T-helper 17 cell (primary cell): ENCODE measurements at regions not wholly inside any gene's neighbourhood (a gene's known extent, or its start where the extent isn't known, plus 50 kb on each side); places are given as distances from the start of the nearest gene placed in this dataset.
"Not testable (repeated sequence)": the region's sequence is repeated elsewhere in the genome, so short reads cannot be mapped to it uniquely, and the experiment has no call there.

Source experiments
- ATAC-seq: fragments of 150-1000 bp; cut with Tn5 transposase; 2 replicates; pipeline ENCODE4 v1.10.0; 2021; ENCODE audit warnings: mild to moderate bottlenecking, moderate library complexity
- DNase-seq, 3 donors: peaks; one replicate each; pipeline versions ENCODE4 v3.0.0 to v3.0.0-alpha.2; 2020 to 2021
- H3K9me3 ChIP-seq: one replicate; pipeline ENCODE4 v1.7.0; 2013; ENCODE audit warnings: low read length, mild to moderate bottlenecking; ENCODE audit not compliant: control insufficient read depth, poor library complexity, severe bottlenecking
- H3K27ac Mint-ChIP-seq: one replicate; pipeline ENCODE4 v1.8.0; 2022; ENCODE audit warnings: mild to moderate bottlenecking, moderate library complexity, mixed read lengths
- H3K27me3 Mint-ChIP-seq: one replicate; pipeline ENCODE4 v1.8.0; 2022; ENCODE audit warnings: mixed read lengths
- H3K36me3 Mint-ChIP-seq: one replicate; pipeline ENCODE4 v1.8.0; 2022; ENCODE audit warnings: low read depth, mixed read lengths
- H3K4me1 Mint-ChIP-seq: one replicate; pipeline ENCODE4 v1.8.0; 2022; ENCODE audit warnings: mild to moderate bottlenecking, mixed read lengths
- H3K4me3 Mint-ChIP-seq: one replicate; pipeline ENCODE4 v1.8.0; 2022; ENCODE audit warnings: mild to moderate bottlenecking, moderate library complexity, mixed read lengths

GRCh38 chr6:48944276-48944675 lies 518.8 kb downstream of the MMUT start:
- DNase-seq, H3K36me3 Mint-ChIP-seq, H3K4me1 Mint-ChIP-seq, H3K27me3 Mint-ChIP-seq, ATAC-seq, H3K9me3 ChIP-seq, H3K4me3 Mint-ChIP-seq, H3K27ac Mint-ChIP-seq: not testable (repeated sequence)

GRCh38 chr6:48933136-48933535 lies 529.9 kb downstream of the MMUT start:
- H3K27me3 Mint-ChIP-seq = no peaks in the 10 kb centered on the region
- H3K9me3 ChIP-seq = no peaks in the 10 kb centered on the region
- H3K27ac Mint-ChIP-seq = no peak overlapping the region
- ATAC-seq = no peak
- no peak for DNase-seq
- H3K36me3 Mint-ChIP-seq = no peaks in the 10 kb centered on the region
- H3K4me3 Mint-ChIP-seq = no peak overlapping the region
- H3K4me1 Mint-ChIP-seq = no peaks in the 10 kb centered on the region

GRCh38 chr6:48928937-48929336 lies 534.1 kb downstream of the MMUT start:
- H3K4me1 Mint-ChIP-seq = no peaks in the 10 kb centered on the region
- ATAC-seq (no peak), DNase-seq (no peak)
- H3K9me3 ChIP-seq = no peaks in the 10 kb centered on the region
- no peaks in the 10 kb centered on the region for H3K36me3 Mint-ChIP-seq
- H3K4me3 Mint-ChIP-seq = no peak overlapping the region
- no peaks in the 10 kb centered on the region for H3K27me3 Mint-ChIP-seq
- no peak overlapping the region for H3K27ac Mint-ChIP-seq

- DNase-seq (no peak), ATAC-seq (no peak)
- no peak overlapping the region for H3K4me3 Mint-ChIP-seq
- no peak overlapping the region for H3K27ac Mint-ChIP-seq
- no peaks in the 10 kb centered on the region for H3K4me1 Mint-ChIP-seq
- H3K36me3 Mint-ChIP-seq = no peaks in the 10 kb centered on the region
- H3K27me3 Mint-ChIP-seq = no peaks in the 10 kb centered on the region
- H3K9me3 ChIP-seq = no peaks in the 10 kb centered on the region
These were observed 540.2 kb downstream of the MMUT start for GRCh38 chr6:48922837-48923236.

GRCh38 chr6:48919555-48919954 lies 543.5 kb downstream of the MMUT start:
- Mint-ChIP-seq H3K4me1 (no peaks in the 10 kb centered on the region), H3K27ac (no peak overlapping the region), H3K27me3 (no peaks in the 10 kb centered on the region), H3K36me3 (no peaks in the 10 kb centered on the region), H3K4me3 (no peak overlapping the region)
- no peak for ATAC-seq
- H3K9me3 ChIP-seq = no peaks in the 10 kb centered on the region
- DNase-seq = no peak

- no peaks in the 10 kb centered on the region for H3K36me3 Mint-ChIP-seq
- H3K27ac Mint-ChIP-seq = no peak overlapping the region
- ATAC-seq = no peak
- no peak for DNase-seq
- H3K4me1 Mint-ChIP-seq = no peaks in the 10 kb centered on the region
- no peaks in the 10 kb centered on the region for H3K27me3 Mint-ChIP-seq
- no peak overlapping the region for H3K4me3 Mint-ChIP-seq
- no peaks in the 10 kb centered on the region for H3K9me3 ChIP-seq
These were observed 545.8 kb downstream of the MMUT start for GRCh38 chr6:48917233-48917632.

- no peak overlapping the region for H3K27ac Mint-ChIP-seq
- no peaks in the 10 kb centered on the region for H3K4me1 Mint-ChIP-seq
- ATAC-seq = no peak
- H3K36me3 Mint-ChIP-seq = no peaks in the 10 kb centered on the region
- no peak for DNase-seq
- H3K27me3 Mint-ChIP-seq = no peaks in the 10 kb centered on the region
- H3K9me3 ChIP-seq = no peaks in the 10 kb centered on the region
- H3K4me3 Mint-ChIP-seq = no peak overlapping the region
These were observed 546.4 kb downstream of the MMUT start for GRCh38 chr6:48916607-48917006.

- no peak overlapping the region for H3K4me3 Mint-ChIP-seq
- ATAC-seq (no peak), DNase-seq (no peak)
- H3K27ac Mint-ChIP-seq = no peak overlapping the region
- no peaks in the 10 kb centered on the region for H3K4me1 Mint-ChIP-seq
- no peaks in the 10 kb centered on the region for H3K27me3 Mint-ChIP-seq
- no peaks in the 10 kb centered on the region for H3K9me3 ChIP-seq
- no peaks in the 10 kb centered on the region for H3K36me3 Mint-ChIP-seq
These were observed 547.5 kb downstream of the MMUT start for GRCh38 chr6:48915591-48915990.

GRCh38 chr6:48912503-48912902 lies 550.5 kb downstream of the MMUT start:
- no peak overlapping the region for H3K27ac Mint-ChIP-seq
- DNase-seq = no peak
- no peak for ATAC-seq

GRCh38 chr6:48904809-48905208 lies 558.2 kb downstream of the MMUT start:
- Mint-ChIP-seq H3K27me3 (no peaks in the 10 kb centered on the region), H3K36me3 (no peaks in the 10 kb centered on the region), H3K4me3 (no peak overlapping the region), H3K27ac (no peak overlapping the region), H3K4me1 (no peaks in the 10 kb centered on the region)
- ATAC-seq (no peak), DNase-seq (no peak)
- H3K9me3 ChIP-seq = no peaks in the 10 kb centered on the region

More at GRCh38 chr6:48912503-48912902, 550.5 kb downstream of the MMUT start:
- H3K4me3 Mint-ChIP-seq = no peak overlapping the region
- H3K36me3 Mint-ChIP-seq = no peaks in the 10 kb centered on the region
- no peaks in the 10 kb centered on the region for H3K4me1 Mint-ChIP-seq
- no peaks in the 10 kb centered on the region for H3K9me3 ChIP-seq
- H3K27me3 Mint-ChIP-seq = no peaks in the 10 kb centered on the region

GRCh38 chr6:48894469-48894868 lies 568.6 kb downstream of the MMUT start:
- H3K4me1 Mint-ChIP-seq = no peaks in the 10 kb centered on the region
- H3K36me3 Mint-ChIP-seq = no peaks in the 10 kb centered on the region
- H3K27ac Mint-ChIP-seq = no peak overlapping the region
- H3K4me3 Mint-ChIP-seq = no peak overlapping the region
- no peak for DNase-seq
- H3K27me3 Mint-ChIP-seq = no peaks in the 10 kb centered on the region
- no peaks in the 10 kb centered on the region for H3K9me3 ChIP-seq
- ATAC-seq = no peak

- H3K36me3 Mint-ChIP-seq = no peaks in the 10 kb centered on the region
- DNase-seq (no peak), ATAC-seq (no peak)
- no peaks in the 10 kb centered on the region for H3K4me1 Mint-ChIP-seq
- no peaks in the 10 kb centered on the region for H3K27me3 Mint-ChIP-seq
- no peaks in the 10 kb centered on the region for H3K9me3 ChIP-seq
- H3K27ac Mint-ChIP-seq = no peak overlapping the region
- H3K4me3 Mint-ChIP-seq = no peak overlapping the region
These were observed 570.0 kb downstream of the MMUT start for GRCh38 chr6:48893048-48893447.

- Mint-ChIP-seq H3K27ac (no peak overlapping the region), H3K4me3 (no peak overlapping the region), H3K27me3 (no peaks in the 10 kb centered on the region), H3K36me3 (no peaks in the 10 kb centered on the region), H3K4me1 (no peaks in the 10 kb centered on the region)
- no peaks in the 10 kb centered on the region for H3K9me3 ChIP-seq
- DNase-seq (no peak), ATAC-seq (no peak)
These were observed 571.7 kb downstream of the MMUT start for GRCh38 chr6:48891308-48891707.

GRCh38 chr6:48889429-48889828 lies 573.6 kb downstream of the MMUT start:
- DNase-seq = no peak
- Mint-ChIP-seq H3K4me3 (no peak overlapping the region), H3K36me3 (no peaks in the 10 kb centered on the region), H3K27me3 (no peaks in the 10 kb centered on the region), H3K27ac (no peak overlapping the region), H3K4me1 (no peaks in the 10 kb centered on the region)
- H3K9me3 ChIP-seq = no peaks in the 10 kb centered on the region
- ATAC-seq = no peak

GRCh38 chr6:48883116-48883515 lies 579.9 kb downstream of the MMUT start:
- H3K27me3 Mint-ChIP-seq = no peaks in the 10 kb centered on the region
- DNase-seq = no peak
- H3K36me3 Mint-ChIP-seq = no peaks in the 10 kb centered on the region

More at GRCh38 chr6:48883116-48883515, 579.9 kb downstream of the MMUT start:
- ATAC-seq = no peak
- H3K9me3 ChIP-seq = no peaks in the 10 kb centered on the region
- no peak overlapping the region for H3K4me3 Mint-ChIP-seq
- H3K4me1 Mint-ChIP-seq = no peaks in the 10 kb centered on the region
- no peak overlapping the region for H3K27ac Mint-ChIP-seq
